ENCODE measurements at regions not wholly inside any gene's neighbourhood (a gene's known extent, or its start where the extent isn't known, plus 50 kb on each side); places are given as distances from the start of the nearest gene placed in this dataset.

DNA sequence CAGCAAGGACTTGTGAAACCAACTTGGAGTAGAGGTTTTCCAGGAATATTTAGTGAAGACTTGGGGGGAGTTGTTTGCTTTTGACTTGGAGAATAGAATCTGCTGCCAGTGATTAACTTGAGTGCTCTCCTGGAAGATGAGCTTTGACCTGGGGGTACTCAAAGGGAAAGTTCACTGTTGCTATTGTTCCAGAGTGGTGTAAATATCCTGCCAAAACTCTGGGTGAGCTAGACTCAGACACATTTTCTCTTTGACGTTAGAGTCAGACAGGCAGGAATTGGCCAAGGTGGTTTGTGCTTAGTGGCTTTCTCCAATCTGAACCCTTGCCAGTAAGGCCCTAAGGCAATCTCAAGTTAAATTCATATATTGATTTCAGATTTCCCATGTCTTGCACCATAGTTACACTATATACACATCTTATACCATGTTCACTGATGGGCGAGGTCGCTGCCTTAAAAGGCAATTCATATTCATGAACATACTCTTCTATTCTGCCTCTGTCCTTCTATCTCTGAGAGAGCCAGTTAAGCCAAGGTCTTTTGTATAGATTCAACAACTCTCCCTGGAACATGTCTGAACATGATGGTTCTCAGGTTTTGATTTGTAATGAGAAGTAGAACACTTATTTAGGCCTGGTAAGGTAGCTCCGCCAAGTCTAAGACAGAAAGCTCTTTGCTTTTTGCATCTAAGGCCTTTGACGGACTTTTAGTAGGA, 204.6 kb upstream of the SLC38A2 start:
- DNase-seq (ENCODE audit: low read depth, low spot score) = no peak
- no peaks in the 10 kb centered on the region for H3K27me3 ChIP-seq (ENCODE audit: control insufficient read depth in 2 of 2, insufficient read depth in 2 of 2, low read length in 2 of 2)
- H2AFZ ChIP-seq (ENCODE audit: low read depth, low read length) = no peak overlapping the region
- H3K4me1 ChIP-seq (ENCODE audit: control insufficient read depth, extremely low read depth, insufficient read depth, low read length) = no peaks in the 10 kb centered on the region
- H3K4me3 ChIP-seq (replicated peaks in 1 of 3; ENCODE audit: insufficient read depth in 1 of 3, low read depth in 1 of 3, low read length in 3 of 3) = no peak overlapping the region
- no peak overlapping the region for H3K4me2 ChIP-seq (ENCODE audit: insufficient read depth, low read length)
- no TSS peak for BruUV-seq (replicated peaks)
- H3K27ac ChIP-seq (ENCODE audit: insufficient read depth, low read depth, low read length) = no peak overlapping the region
- no peak for FAIRE-seq
- intact Hi-C loops (cut with micrococcal nuclease) (no loop called here), dilution Hi-C loops (cut with MboI; ENCODE audit: extremely low pct_ligation_motif_present, low sequenced_read_pairs) (no loop called here)
- H4K20me1 ChIP-seq (replicated peaks; ENCODE audit: control insufficient read depth, extremely low read depth, insufficient read depth, low read length) = no peaks in the 10 kb centered on the region
- ChIA-PET CTCF (no interaction called here), POLR2A (no interaction called here)
- H3K79me2 ChIP-seq (ENCODE audit: control insufficient read depth, insufficient read depth, low read length) = no peaks in the 10 kb centered on the region
- TF ChIP-seq FOS (IDR thresholded peaks at IDR 0.05; ENCODE audit: borderline replicate concordance, insufficient read depth, low read length) = no peak
- TF ChIP-seq GATA2 (IDR thresholded peaks at IDR 0.05; ENCODE audit: insufficient read depth, insufficient read length, low read depth, low read length) = no peak
- no peak for TF ChIP-seq JUN (IDR thresholded peaks at IDR 0.05; ENCODE audit: borderline replicate concordance, insufficient read depth, insufficient read length, low read depth)
- no peak for TF ChIP-seq MYC (IDR thresholded peaks at IDR 0.05; ENCODE audit: low read depth, low read length)
- no peak for TF ChIP-seq EZH2 (IDR thresholded peaks at IDR 0.05; ENCODE audit: borderline replicate concordance, low read depth, low read length, severe bottlenecking)
- TF ChIP-seq, protein P1, sequence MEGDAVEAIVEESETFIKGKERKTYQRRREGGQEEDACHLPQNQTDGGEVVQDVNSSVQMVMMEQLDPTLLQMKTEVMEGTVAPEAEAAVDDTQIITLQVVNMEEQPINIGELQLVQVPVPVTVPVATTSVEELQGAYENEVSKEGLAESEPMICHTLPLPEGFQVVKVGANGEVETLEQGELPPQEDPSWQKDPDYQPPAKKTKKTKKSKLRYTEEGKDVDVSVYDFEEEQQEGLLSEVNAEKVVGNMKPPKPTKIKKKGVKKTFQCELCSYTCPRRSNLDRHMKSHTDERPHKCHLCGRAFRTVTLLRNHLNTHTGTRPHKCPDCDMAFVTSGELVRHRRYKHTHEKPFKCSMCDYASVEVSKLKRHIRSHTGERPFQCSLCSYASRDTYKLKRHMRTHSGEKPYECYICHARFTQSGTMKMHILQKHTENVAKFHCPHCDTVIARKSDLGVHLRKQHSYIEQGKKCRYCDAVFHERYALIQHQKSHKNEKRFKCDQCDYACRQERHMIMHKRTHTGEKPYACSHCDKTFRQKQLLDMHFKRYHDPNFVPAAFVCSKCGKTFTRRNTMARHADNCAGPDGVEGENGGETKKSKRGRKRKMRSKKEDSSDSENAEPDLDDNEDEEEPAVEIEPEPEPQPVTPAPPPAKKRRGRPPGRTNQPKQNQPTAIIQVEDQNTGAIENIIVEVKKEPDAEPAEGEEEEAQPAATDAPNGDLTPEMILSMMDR (IDR thresholded peaks at IDR 0.05; ENCODE audit: extremely low read depth in 1 of 2, insufficient read depth in 1 of 2, low read depth in 1 of 2, low read length in 2 of 2) = no peak
- TF ChIP-seq POLR2A (IDR thresholded peaks at IDR 0.05; ENCODE audit: low read depth, low read length) = no peak
- TF ChIP-seq, protein P2, sequence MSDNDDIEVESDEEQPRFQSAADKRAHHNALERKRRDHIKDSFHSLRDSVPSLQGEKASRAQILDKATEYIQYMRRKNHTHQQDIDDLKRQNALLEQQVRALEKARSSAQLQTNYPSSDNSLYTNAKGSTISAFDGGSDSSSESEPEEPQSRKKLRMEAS (IDR thresholded peaks at IDR 0.05; ENCODE audit: insufficient read depth, insufficient read length) = no peak
- TF ChIP-seq POLR2AphosphoS5 (IDR thresholded peaks at IDR 0.05; ENCODE audit: insufficient read depth, low read depth, low read length) = no peak
- no peaks in the 10 kb centered on the region for H3K36me3 ChIP-seq (ENCODE audit: control insufficient read depth in 2 of 2, extremely low read depth in 1 of 2, insufficient read depth in 2 of 2, low read length in 2 of 2)
- no peaks in the 10 kb centered on the region for H3K9me3 ChIP-seq (replicated peaks; ENCODE audit: control insufficient read depth, insufficient read depth, low read length)
- H3K9me1 ChIP-seq (replicated peaks; ENCODE audit: control insufficient read depth, extremely low read depth, insufficient read depth, low read length) = no peaks in the 10 kb centered on the region
- H3K9ac ChIP-seq (replicated peaks; ENCODE audit: extremely low read depth, insufficient read depth, low read length) = no peak overlapping the region

Data from endothelial cell of umbilical vein (primary cell).